HepG2 (cell line): ENCODE measurements at regions not wholly inside any gene's neighbourhood (a gene's known extent, or its start where the extent isn't known, plus 50 kb on each side); places are given as distances from the start of the nearest gene placed in this dataset.

Source experiments
- ASH2L ChIP-seq: fragments of 300-600, 200-600 bp; sonication (generic); IDR thresholded peaks from 2 replicates; pipeline ENCODE4 v1.7.0; 2017; ENCODE audit warnings: low read depth, mild to moderate bottlenecking, moderate library complexity, mixed read lengths, low read length; ENCODE audit not compliant: insufficient read length
- MXI1 ChIP-seq: IDR thresholded peaks from 3 replicates; pipeline ENCODE4 v1.6.1; 2012; ENCODE audit warnings: low read depth, low read length, inconsistent platforms, borderline replicate concordance
- NFYB ChIP-seq: sonication (generic); formaldehyde crosslinking; IDR thresholded peaks from 2 replicates; pipeline ENCODE4 v1.4.0; 2020; ENCODE audit warnings: missing genetic modification reagents
- ZNF354B ChIP-seq: sonication (generic); formaldehyde crosslinking; IDR thresholded peaks from 2 replicates; pipeline ENCODE4 v1.8.0; 2022; ENCODE audit warnings: mild to moderate bottlenecking, missing genetic modification reagents
- ZNF569 ChIP-seq: sonication (generic); formaldehyde crosslinking; IDR thresholded peaks from 2 replicates; pipeline ENCODE4 v1.5.0; 2020; ENCODE audit warnings: mild to moderate bottlenecking, missing genetic modification reagents, moderate library complexity, borderline replicate concordance
- TF ChIP-seq, protein P1 (sequence below): sonication (generic); formaldehyde crosslinking; IDR thresholded peaks from 2 replicates; pipeline ENCODE4 v1.5.1; 2020; ENCODE audit warnings: missing genetic modification reagents, mild to moderate bottlenecking, borderline replicate concordance
- TF ChIP-seq, protein P2 (sequence below): sonication (generic); formaldehyde crosslinking; IDR thresholded peaks from 2 replicates; pipeline ENCODE4 v1.5.0; 2020; ENCODE audit warnings: mild to moderate bottlenecking, missing genetic modification reagents, moderate library complexity
- TF ChIP-seq, protein P3 (sequence below): sonication (generic); formaldehyde crosslinking; IDR thresholded peaks from 2 replicates; pipeline ENCODE4 v1.4.0; 2020; ENCODE audit warnings: low read depth, mild to moderate bottlenecking, missing genetic modification reagents
- TF ChIP-seq, protein P4 (sequence below): sonication (generic); formaldehyde crosslinking; IDR thresholded peaks from 2 replicates; pipeline ENCODE4 v1.4.0; 2020; ENCODE audit warnings: mild to moderate bottlenecking, missing genetic modification reagents

DNA sequence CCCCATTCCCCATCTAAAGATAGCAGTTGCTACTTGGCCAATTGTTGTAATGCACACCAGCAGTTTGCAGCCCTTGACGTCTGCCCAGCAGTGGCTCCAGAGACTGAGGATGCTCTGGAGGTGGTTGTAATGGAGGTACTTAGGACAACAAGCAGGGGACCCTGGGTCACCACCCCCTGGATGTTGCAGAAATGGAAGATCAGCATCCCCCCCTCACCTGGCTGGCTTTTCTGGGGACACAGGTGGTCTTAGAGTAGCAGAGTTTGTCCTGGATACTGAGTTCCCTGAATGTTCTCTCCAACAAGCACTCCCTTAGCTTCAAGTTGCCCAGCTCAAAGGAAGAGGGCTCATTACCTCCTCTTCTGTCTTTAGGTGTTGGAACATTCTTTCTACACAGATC, 250.5 kb downstream of the AACS start:
- TF ChIP-seq ZNF354B (CRISPR knock-in tag) = no peak
- no peak for TF ChIP-seq ASH2L
- no peak for TF ChIP-seq NFYB
- TF ChIP-seq, protein P1, sequence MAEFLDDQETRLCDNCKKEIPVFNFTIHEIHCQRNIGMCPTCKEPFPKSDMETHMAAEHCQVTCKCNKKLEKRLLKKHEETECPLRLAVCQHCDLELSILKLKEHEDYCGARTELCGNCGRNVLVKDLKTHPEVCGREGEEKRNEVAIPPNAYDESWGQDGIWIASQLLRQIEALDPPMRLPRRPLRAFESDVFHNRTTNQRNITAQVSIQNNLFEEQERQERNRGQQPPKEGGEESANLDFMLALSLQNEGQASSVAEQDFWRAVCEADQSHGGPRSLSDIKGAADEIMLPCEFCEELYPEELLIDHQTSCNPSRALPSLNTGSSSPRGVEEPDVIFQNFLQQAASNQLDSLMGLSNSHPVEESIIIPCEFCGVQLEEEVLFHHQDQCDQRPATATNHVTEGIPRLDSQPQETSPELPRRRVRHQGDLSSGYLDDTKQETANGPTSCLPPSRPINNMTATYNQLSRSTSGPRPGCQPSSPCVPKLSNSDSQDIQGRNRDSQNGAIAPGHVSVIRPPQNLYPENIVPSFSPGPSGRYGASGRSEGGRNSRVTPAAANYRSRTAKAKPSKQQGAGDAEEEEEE (CRISPR knock-in tag) = no peak
- no peak for TF ChIP-seq ZNF569 (CRISPR knock-in tag)
- no peak for TF ChIP-seq MXI1
- TF ChIP-seq, protein P2, sequence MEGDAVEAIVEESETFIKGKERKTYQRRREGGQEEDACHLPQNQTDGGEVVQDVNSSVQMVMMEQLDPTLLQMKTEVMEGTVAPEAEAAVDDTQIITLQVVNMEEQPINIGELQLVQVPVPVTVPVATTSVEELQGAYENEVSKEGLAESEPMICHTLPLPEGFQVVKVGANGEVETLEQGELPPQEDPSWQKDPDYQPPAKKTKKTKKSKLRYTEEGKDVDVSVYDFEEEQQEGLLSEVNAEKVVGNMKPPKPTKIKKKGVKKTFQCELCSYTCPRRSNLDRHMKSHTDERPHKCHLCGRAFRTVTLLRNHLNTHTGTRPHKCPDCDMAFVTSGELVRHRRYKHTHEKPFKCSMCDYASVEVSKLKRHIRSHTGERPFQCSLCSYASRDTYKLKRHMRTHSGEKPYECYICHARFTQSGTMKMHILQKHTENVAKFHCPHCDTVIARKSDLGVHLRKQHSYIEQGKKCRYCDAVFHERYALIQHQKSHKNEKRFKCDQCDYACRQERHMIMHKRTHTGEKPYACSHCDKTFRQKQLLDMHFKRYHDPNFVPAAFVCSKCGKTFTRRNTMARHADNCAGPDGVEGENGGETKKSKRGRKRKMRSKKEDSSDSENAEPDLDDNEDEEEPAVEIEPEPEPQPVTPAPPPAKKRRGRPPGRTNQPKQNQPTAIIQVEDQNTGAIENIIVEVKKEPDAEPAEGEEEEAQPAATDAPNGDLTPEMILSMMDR (CRISPR knock-in tag) = no peak
- TF ChIP-seq, protein P3, sequence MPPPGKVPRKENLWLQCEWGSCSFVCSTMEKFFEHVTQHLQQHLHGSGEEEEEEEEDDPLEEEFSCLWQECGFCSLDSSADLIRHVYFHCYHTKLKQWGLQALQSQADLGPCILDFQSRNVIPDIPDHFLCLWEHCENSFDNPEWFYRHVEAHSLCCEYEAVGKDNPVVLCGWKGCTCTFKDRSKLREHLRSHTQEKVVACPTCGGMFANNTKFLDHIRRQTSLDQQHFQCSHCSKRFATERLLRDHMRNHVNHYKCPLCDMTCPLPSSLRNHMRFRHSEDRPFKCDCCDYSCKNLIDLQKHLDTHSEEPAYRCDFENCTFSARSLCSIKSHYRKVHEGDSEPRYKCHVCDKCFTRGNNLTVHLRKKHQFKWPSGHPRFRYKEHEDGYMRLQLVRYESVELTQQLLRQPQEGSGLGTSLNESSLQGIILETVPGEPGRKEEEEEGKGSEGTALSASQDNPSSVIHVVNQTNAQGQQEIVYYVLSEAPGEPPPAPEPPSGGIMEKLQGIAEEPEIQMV (CRISPR knock-in tag) = no peak
- TF ChIP-seq, protein P4, sequence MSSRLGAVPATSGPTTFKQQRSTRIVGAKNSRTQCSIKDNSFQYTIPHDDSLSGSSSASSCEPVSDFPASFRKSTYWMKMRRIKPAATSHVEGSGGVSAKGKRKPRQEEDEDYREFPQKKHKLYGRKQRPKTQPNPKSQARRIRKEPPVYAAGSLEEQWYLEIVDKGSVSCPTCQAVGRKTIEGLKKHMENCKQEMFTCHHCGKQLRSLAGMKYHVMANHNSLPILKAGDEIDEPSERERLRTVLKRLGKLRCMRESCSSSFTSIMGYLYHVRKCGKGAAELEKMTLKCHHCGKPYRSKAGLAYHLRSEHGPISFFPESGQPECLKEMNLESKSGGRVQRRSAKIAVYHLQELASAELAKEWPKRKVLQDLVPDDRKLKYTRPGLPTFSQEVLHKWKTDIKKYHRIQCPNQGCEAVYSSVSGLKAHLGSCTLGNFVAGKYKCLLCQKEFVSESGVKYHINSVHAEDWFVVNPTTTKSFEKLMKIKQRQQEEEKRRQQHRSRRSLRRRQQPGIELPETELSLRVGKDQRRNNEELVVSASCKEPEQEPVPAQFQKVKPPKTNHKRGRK = no peak
